HG02852 (cell line): ENCODE measurements at regions not wholly inside any gene's neighbourhood (a gene's known extent, or its start where the extent isn't known, plus 50 kb on each side); places are given as distances from the start of the nearest gene placed in this dataset.
"Not testable (repeated sequence)": the region's sequence is repeated elsewhere in the genome, so short reads cannot be mapped to it uniquely, and the experiment has no call there.

ENCODE experiments used
- ATAC-seq: cut with Tn5 transposase; IDR thresholded peaks from one replicate; pipeline ENCODE4 v1.9.1; 2021; ENCODE audit warnings: mild to moderate bottlenecking, moderate library complexity; ENCODE audit not compliant: unreplicated experiment

GRCh38 chr13:63446329-63446728 lies 2030.7 kb upstream of the PCDH20 start:
- ATAC-seq, result no peak

GRCh38 chr13:63444225-63444624 lies 2028.6 kb upstream of the PCDH20 start:
- ATAC-seq, result not testable (repeated sequence)

DNA sequence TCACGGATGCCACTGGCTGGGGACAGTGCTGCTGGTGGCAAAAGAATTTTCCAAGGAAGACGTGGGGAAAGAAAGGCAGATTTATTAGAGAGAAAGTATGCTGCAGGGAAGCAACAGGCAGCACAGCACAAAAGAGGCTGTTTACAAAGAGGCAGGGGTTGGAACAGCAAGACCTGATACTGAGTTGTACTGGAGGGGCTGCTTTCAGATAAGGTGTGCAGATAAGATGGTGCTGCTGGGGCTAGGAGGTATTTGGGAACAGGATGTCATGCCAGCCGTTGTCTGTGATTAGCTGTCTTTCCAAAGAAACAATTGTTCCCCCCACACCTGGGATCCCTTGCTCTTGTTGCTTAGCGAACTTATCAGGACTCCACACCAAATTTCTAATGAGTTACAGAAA lies 2023.3 kb upstream of the PCDH20 start:
- no peak for ATAC-seq

GRCh38 chr13:63436325-63436668 lies 2020.6 kb upstream of the PCDH20 start:
- ATAC-seq, result no peak

DNA sequence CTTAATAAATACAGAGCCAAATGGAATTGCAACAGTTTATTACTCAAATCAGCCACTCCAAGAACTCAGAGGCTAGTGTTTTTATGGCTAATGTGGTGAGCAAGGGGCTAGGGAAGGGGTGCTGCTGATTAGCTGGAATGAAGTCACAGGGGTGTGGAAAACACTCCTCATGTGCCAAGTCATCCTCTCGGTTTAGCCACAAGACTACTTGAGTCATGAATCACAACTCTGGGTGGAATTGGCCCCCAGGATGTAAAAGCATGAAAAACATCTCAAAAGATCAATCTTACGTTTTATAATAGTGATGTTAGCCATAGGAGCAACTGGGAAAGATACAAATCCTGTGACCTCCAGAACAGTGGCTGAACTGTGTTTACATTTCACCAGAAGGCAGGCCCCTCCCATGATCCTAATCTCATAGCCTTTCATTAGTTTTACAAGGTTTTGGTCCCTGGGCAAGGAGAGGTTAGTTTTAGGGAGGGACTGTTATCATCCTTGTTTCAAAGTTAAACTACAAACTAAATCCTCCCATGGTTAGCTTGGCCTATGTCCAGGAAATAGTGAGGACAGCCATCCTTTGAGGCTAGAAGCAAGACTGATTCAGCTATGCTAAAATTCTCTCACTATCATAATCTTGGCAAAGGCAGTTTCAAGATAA lies 2020.1 kb upstream of the PCDH20 start:
- no peak for ATAC-seq

DNA sequence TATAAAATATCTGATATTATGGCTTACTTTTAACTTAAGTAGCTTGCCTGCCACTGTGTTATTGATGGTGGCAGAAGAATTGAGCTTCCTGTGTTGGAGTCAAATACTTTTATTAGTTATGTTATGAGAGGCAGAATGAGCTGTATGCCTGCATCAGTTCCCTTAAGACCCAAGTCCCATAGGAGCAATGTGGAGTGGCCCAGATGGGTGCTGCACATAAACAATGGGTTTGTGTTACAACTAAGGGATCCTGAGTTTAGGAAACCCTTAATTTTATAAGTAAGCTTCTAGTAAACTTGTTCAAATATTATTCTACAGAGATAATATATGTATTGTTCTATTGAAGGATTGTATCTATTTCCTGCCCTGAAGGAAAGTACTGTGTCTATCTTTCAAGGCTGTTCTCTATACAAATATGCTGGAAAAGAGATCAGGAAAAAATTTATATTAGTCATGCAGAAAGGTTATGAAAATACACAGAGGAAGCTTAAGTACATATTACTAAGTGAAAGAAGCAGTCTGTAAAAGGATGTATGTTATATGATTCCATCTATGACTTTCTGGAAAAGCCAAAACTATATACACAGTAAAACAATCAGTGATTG lies 2018.0 kb upstream of the PCDH20 start:
- no peak for ATAC-seq

- no peak for ATAC-seq
These were observed 2011.5 kb upstream of the PCDH20 start for GRCh38 chr13:63427170-63427569.

GRCh38 chr13:63425131-63425530 lies 2009.5 kb upstream of the PCDH20 start:
- ATAC-seq, result no peak

DNA sequence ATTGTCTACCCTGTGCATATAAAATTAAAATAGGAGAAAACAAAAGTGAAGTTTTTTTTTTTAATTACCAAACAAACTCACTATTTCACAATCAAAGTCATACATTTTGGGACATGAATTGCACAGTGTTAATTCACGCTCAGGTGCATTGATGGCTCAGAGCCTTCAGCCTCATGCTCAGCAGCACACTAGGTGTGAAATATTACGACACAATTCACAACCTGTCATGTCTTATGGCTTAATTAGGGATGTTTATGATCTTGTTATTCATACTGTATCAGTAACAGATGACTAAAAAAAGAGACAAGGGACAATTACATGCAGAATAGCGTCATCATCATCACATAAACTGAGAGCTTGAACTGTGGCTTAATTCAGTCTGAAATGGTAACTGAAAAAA lies 2005.5 kb upstream of the PCDH20 start:
- ATAC-seq, result no peak

GRCh38 chr13:63420685-63421084 lies 2005.0 kb upstream of the PCDH20 start:
- no peak for ATAC-seq

DNA sequence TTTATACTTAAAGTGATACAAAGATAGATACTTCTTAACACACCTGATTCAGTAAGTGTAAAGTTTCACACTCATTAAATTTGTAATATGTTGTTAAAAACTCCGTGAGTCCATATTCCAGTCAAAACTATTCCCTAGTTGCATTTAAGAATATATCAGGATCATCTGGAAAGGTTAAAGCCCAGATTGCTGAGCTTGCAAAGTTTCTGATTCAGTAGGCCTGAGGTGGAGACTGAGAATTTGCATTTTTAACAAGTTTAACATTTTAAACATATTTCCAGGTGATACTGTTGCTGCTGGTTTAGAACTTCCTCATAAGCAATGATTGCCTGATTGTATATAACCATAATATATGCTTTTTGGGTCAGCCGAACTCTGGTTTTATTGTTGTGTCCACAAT lies 1998.6 kb upstream of the PCDH20 start:
- no peak for ATAC-seq

DNA sequence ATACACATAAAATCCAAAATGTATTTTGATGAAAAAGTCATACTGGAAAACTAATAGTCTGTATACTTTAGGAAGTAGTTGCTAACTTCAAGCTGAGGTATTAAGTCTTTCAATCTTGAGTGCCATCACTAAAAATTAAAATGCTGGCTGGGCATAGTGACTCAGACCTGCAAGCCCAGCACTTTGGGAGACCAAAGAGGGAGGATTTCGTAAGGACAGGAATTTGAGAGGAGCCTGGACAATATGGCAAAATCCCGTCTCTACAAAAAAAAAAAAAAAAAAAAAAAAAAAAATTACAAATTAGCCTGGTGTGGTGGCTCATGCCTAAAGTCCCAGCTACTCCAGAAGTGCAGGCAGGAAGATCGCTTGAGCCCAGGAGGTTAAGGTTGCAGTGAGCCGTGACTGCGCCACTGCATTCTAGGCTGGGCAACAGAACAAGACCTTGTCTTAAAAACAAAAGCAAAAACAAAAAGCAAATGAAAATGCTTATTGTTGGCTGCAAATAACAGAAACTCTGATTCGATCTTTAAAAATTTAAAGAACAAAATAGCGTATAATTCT lies 1994.2 kb upstream of the PCDH20 start:
- ATAC-seq, result no peak

GRCh38 chr13:63408331-63409189 lies 1992.9 kb upstream of the PCDH20 start:
- no peak for ATAC-seq

- ATAC-seq, result no peak
These were observed 1988.1 kb upstream of the PCDH20 start for GRCh38 chr13:63403733-63404132.

- ATAC-seq, result no peak
These were observed 1981.1 kb upstream of the PCDH20 start for GRCh38 chr13:63396746-63397145.

DNA sequence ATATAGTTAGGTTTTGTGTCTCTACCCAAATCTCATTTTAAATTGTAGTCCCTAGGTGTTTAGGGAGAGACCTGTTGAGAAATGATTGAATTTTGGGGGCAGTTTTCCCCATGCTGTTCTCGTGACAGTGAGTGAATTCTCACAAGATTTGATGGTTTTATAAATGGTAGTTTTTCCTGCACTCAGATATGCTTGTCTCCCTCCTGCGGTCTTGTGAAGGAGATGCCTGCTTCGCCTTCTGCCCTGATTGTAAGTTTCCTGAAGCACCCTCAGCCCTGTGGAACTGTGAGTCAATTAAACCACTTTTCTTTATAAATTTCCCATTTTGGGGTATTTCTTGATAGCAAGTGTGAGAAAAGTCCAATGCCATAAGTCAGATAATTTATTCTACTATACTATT lies 1977.5 kb upstream of the PCDH20 start:
- ATAC-seq, result no peak

DNA sequence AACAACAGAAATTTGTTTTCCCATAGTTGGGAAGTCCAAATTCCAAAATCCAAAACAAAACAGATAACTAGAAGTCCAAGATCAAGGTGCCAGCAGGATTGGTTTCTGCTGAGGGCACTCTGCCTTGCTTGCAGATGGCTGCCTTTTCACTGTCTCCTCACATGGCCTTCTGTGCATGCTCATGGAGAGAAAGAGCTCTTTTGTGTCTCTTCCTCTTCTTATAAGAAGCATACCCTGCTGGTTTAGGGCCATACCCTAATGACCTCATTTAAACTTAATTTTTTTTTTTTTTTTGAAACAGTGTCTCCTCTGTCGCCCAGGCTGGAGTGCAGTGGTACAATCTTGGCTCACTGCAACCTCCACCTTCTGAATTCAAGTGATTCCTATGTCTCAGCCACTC lies 1974.1 kb upstream of the PCDH20 start:
- ATAC-seq, result no peak

- no peak for ATAC-seq
These were observed 1965.6 kb upstream of the PCDH20 start for GRCh38 chr13:63381078-63381859.

- ATAC-seq, result no peak
These were observed 1962.3 kb upstream of the PCDH20 start for GRCh38 chr13:63377986-63378385.

DNA sequence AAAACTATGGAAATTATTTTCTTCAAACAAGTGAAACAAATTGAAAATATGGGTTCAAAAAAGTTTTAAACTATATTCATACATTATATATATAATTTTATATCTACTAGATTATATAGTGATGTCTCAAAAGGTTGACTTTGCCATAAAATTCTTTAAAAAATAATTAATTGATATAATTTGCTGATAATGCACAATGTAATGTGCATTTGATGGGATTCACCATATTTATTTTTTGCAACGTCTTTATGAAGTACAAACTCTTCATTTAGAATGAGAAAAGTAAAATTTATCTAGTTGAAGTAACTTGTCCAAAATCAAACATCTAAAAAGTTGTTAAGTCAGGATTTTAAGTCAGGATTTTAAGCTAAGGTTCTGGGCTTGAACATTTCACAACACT lies 1954.5 kb upstream of the PCDH20 start:
- no peak for ATAC-seq
